PC-3 (cell line): ENCODE measurements at regions not wholly inside any gene's neighbourhood (a gene's known extent, or its start where the extent isn't known, plus 50 kb on each side); places are given as distances from the start of the nearest gene placed in this dataset.

Experiments used
- EZH2 ChIP-seq: fragments of 300-600 bp; sonication (generic); IDR thresholded peaks from one replicate; pipeline ENCODE4 v1.6.1; 2017; ENCODE audit warnings: antibody characterized with exemption, mild to moderate bottlenecking, low read length; ENCODE audit not compliant: unreplicated experiment
- TF ChIP-seq, protein P1 (sequence below): fragments of 300-600 bp; sonication (generic); conservative IDR thresholded peaks from 2 replicates; pipeline ENCODE4 v1.5.1; 2017; ENCODE audit warnings: antibody characterized with exemption, low read depth, mild to moderate bottlenecking, low read length

DNA sequence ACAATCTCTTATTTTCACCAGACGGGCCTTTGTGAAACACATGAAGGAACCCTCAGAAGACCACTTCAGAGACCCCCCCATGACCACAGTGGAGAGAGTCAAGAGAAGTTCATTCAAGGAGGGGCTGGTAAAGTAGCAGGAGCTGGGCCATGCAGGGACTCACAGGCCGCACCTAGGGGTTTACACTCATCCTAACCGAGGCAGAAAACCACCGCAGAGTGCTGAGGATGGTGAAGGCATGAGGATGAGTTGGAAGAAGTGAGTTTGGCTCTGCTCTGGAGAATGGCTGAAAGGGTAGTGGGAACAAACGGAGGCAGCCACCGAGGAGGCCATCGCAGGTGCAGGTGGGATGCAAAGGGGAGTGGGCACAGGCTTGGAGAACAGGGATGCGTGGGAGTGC is 1046.9 kb downstream of the UQCRFS1 start:
- TF ChIP-seq, protein P1, sequence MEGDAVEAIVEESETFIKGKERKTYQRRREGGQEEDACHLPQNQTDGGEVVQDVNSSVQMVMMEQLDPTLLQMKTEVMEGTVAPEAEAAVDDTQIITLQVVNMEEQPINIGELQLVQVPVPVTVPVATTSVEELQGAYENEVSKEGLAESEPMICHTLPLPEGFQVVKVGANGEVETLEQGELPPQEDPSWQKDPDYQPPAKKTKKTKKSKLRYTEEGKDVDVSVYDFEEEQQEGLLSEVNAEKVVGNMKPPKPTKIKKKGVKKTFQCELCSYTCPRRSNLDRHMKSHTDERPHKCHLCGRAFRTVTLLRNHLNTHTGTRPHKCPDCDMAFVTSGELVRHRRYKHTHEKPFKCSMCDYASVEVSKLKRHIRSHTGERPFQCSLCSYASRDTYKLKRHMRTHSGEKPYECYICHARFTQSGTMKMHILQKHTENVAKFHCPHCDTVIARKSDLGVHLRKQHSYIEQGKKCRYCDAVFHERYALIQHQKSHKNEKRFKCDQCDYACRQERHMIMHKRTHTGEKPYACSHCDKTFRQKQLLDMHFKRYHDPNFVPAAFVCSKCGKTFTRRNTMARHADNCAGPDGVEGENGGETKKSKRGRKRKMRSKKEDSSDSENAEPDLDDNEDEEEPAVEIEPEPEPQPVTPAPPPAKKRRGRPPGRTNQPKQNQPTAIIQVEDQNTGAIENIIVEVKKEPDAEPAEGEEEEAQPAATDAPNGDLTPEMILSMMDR, result no peak
- no peak for TF ChIP-seq EZH2
